GM12878 (cell line): ENCODE measurements at regions not wholly inside any gene's neighbourhood (a gene's known extent, or its start where the extent isn't known, plus 50 kb on each side); places are given as distances from the start of the nearest gene placed in this dataset.

Experiments
- ATAC-seq: fragments of 200-7000 bp; cut with Tn5 transposase; 3 replicates; pipeline ENCODE4 v1.9.1; 2020; ENCODE audit warnings: mild to moderate bottlenecking, moderate library complexity
- BruUV-seq: library from RNA; stranded (reverse); fragments of 400-500 nt; replicated peaks from 2 replicates; lab custom pipeline; 2021; lab: Mats Ljungman, UMichigan
- CTCF ChIA-PET: fragments of 300-600 bp; sonication (Branson Sonifier 250); formaldehyde crosslinking; extraction: SDS; loops from one replicate; lab custom pipeline; 2021; ENCODE audit warnings: inconsistent platforms; lab: Yijun Ruan, JAX
- POLR2A ChIA-PET: fragments of 350-600 bp; formaldehyde crosslinking; extraction: SDS; loops from one replicate; lab custom pipeline; 2021; ENCODE audit warnings: inconsistent platforms; lab: Charles Lee
- RAD21 ChIA-PET: fragments of 300-600 bp; sonication (Branson Sonifier 250); formaldehyde crosslinking; loops from one replicate; lab custom pipeline; 2023; ENCODE audit warnings: antibody characterized with exemption; ENCODE audit not compliant: unreplicated experiment; lab: Charles Lee
- SMC1A ChIA-PET: fragments of 300-600 bp; sonication (Branson Sonifier 250); formaldehyde crosslinking; loops from one replicate; lab custom pipeline; 2023; ENCODE audit not compliant: unreplicated experiment, uncharacterized antibody; lab: Charles Lee
- DNase-seq: peaks from one replicate; pipeline ENCODE4 v3.0.0-alpha.2; 2011; ENCODE audit warnings: low read depth, low spot score
- FAIRE-seq: peaks from 3 replicates; lab custom pipeline; 2011; peaks lifted over from hg19 to GRCh38; lab: Jason Lieb, UNC
- H2AFZ ChIP-seq: 2 replicates; pipeline ENCODE4 v1.6.0; 2011; ENCODE audit warnings: low read depth, low read length, control low read depth; ENCODE audit not compliant: control insufficient read depth
- H3K27ac ChIP-seq: 2 replicates; pipeline ENCODE4 v1.5.1; 2011; ENCODE audit warnings: control low read depth; ENCODE audit not compliant: control insufficient read depth, insufficient read depth
- H3K27me3 ChIP-seq, 2 experiments: replicated peaks in 1 of 2; 2 replicates each; pipeline versions ENCODE4 v1.6.0 to v1.6.1; 2011; ENCODE audit warnings: low read length in 1 of 2; ENCODE audit not compliant: control insufficient read depth in 2 of 2, insufficient read depth in 2 of 2
- H3K36me3 ChIP-seq, 2 experiments: 2 replicates each; pipeline ENCODE4 v1.5.1; 2011; ENCODE audit warnings: low read length in 1 of 2; ENCODE audit not compliant: control insufficient read depth in 2 of 2, insufficient read depth in 2 of 2
- H3K4me1 ChIP-seq: 2 replicates; pipeline ENCODE4 v1.6.1; 2011; ENCODE audit warnings: mild to moderate bottlenecking, low read length, moderate library complexity, mixed read lengths; ENCODE audit not compliant: control insufficient read depth, insufficient read depth
- H3K4me2 ChIP-seq: 2 replicates; pipeline ENCODE4 v1.6.0; 2011; ENCODE audit warnings: control low read depth; ENCODE audit not compliant: control insufficient read depth, insufficient read depth
- H3K4me3 ChIP-seq: fragments of 200-600 bp; sonication (generic); 2 replicates; pipeline ENCODE4 v1.5.1; 2016
- H3K79me2 ChIP-seq: 2 replicates; pipeline ENCODE4 v1.6.0; 2011; ENCODE audit warnings: low read length; ENCODE audit not compliant: control insufficient read depth, insufficient read depth
- H3K9ac ChIP-seq: 2 replicates; pipeline ENCODE4 v1.8.0; 2011; ENCODE audit warnings: low read length, control low read depth, mixed read lengths; ENCODE audit not compliant: control insufficient read depth, insufficient read depth
- H3K9me3 ChIP-seq: replicated peaks from 3 replicates; pipeline ENCODE4 v1.5.1; 2011; ENCODE audit warnings: mild to moderate bottlenecking, low read length; ENCODE audit not compliant: control insufficient read depth, insufficient read depth
- H4K20me1 ChIP-seq: 2 replicates; pipeline ENCODE4 v1.6.0; 2011; ENCODE audit not compliant: control insufficient read depth, insufficient read depth
- EP300 ChIP-seq, 2 experiments: fragments of 150-350 bp in 1 of 2; IDR thresholded peaks; 2 replicates each; pipeline ENCODE4 v1.6.1; 2011 to 2012; ENCODE audit warnings: low read depth in 2 of 2, low read length in 2 of 2, borderline replicate concordance in 1 of 2, improper control_type of control experiment in 1 of 2, inconsistent platforms in 1 of 2; ENCODE audit not compliant: control insufficient read depth in 1 of 2
- ESRRA ChIP-seq: IDR thresholded peaks from 2 replicates; pipeline ENCODE4 v1.6.1; 2012; ENCODE audit warnings: mild to moderate bottlenecking, low read length, improper control_type of control experiment
- HCFC1 ChIP-seq: fragments of 150-350 bp; IDR thresholded peaks from 2 replicates; pipeline ENCODE4 v1.6.1; 2014; ENCODE audit warnings: low read length
- NRF1 ChIP-seq: conservative IDR thresholded peaks from 2 replicates; pipeline ENCODE4 v1.6.1; 2011; ENCODE audit warnings: mild to moderate bottlenecking, low read depth, low read length, improper control_type of control experiment
- SRF ChIP-seq, 2 experiments: IDR thresholded peaks; 2 replicates each; pipeline ENCODE4 v1.6.1; 2011; ENCODE audit warnings: low read depth in 2 of 2, low read length in 2 of 2, mild to moderate bottlenecking in 1 of 2, moderate library complexity in 1 of 2
- ZNF384 ChIP-seq: IDR thresholded peaks from 2 replicates; pipeline ENCODE4 v1.6.1; 2012; ENCODE audit warnings: low read depth, mild to moderate bottlenecking, low read length, improper control_type of control experiment, borderline replicate concordance
- ZNF622 ChIP-seq: fragments of 450-650 bp; IDR thresholded peaks from 2 replicates; pipeline ENCODE4 v1.6.1; 2017; ENCODE audit warnings: mild to moderate bottlenecking, inconsistent platforms
- WGBS: methylation state at CpG from one replicate; pipeline ENCODE4 v1.1.6; 2016; ENCODE audit warnings: low lambda C conversion rate; ENCODE audit not compliant: insufficient replicate concordance, insufficient coverage; ENCODE audit errors: missing lambda C conversion rate; 5-methylcytosine and 5-hydroxymethylcytosine counted together
- in situ Hi-C: fragments of 300-500 bp; cut with MboI; formaldehyde crosslinking; loops from 9 replicates; pipeline ENCODE4 v1.14.3; 2018; ENCODE audit warnings: mixed read lengths
- intact Hi-C: fragments of 100-400 bp; cut with micrococcal nuclease; formaldehyde crosslinking; loops from one replicate; pipeline ENCODE4 v1.14.2; 2022; ENCODE audit not compliant: unreplicated experiment
- TF ChIP-seq, protein P1 (sequence below): fragments of 450-650 bp; IDR thresholded peaks from 2 replicates; pipeline ENCODE4 v1.6.1; 2018; ENCODE audit warnings: mild to moderate bottlenecking, low read depth, moderate library complexity; ENCODE audit not compliant: partially characterized antibody
- TF ChIP-seq, protein P2 (sequence below): fragments of 450-650 bp; IDR thresholded peaks from 2 replicates; pipeline ENCODE4 v1.6.1; 2017; ENCODE audit warnings: mild to moderate bottlenecking, moderate library complexity
- TF ChIP-seq, protein P3 (sequence below): IDR thresholded peaks from 2 replicates; pipeline ENCODE4 v1.6.1; 2011; ENCODE audit warnings: low read depth, low read length, improper control_type of control experiment, borderline replicate concordance

GRCh38 chr13:106299621-106300020 lies 235.8 kb downstream of the EFNB2 start:
- in situ Hi-C loops (no loop called here), intact Hi-C loops (no loop called here)
- FAIRE-seq (no peak), ATAC-seq (no peak), DNase-seq (no peak)
- Histone ChIP-seq H3K9me3 (no peaks in the 10 kb centered on the region), H3K4me3 (no peak overlapping the region), H3K79me2 (no peaks in the 10 kb centered on the region), H3K27ac (no peak overlapping the region), H3K4me2 (no peak overlapping the region), H4K20me1 (no peaks in the 10 kb centered on the region), H3K27me3 (no peaks in the 10 kb centered on the region), H3K36me3 (no peaks in the 10 kb centered on the region), H3K9ac (no peak overlapping the region), H3K4me1 (no peaks in the 10 kb centered on the region), H2AFZ (no peak overlapping the region)
- ChIA-PET POLR2A (no interaction called here), CTCF (no interaction called here), SMC1A (no interaction called here), RAD21 (no interaction called here)
- no peak for TF ChIP-seq ESRRA
- no peak for TF ChIP-seq ZNF622
- TF ChIP-seq SRF (IDR thresholded peaks at IDR 0.05; ENCODE audit: low read depth in 2 of 2, low read length in 2 of 2): no peak
- TF ChIP-seq, protein P1, sequence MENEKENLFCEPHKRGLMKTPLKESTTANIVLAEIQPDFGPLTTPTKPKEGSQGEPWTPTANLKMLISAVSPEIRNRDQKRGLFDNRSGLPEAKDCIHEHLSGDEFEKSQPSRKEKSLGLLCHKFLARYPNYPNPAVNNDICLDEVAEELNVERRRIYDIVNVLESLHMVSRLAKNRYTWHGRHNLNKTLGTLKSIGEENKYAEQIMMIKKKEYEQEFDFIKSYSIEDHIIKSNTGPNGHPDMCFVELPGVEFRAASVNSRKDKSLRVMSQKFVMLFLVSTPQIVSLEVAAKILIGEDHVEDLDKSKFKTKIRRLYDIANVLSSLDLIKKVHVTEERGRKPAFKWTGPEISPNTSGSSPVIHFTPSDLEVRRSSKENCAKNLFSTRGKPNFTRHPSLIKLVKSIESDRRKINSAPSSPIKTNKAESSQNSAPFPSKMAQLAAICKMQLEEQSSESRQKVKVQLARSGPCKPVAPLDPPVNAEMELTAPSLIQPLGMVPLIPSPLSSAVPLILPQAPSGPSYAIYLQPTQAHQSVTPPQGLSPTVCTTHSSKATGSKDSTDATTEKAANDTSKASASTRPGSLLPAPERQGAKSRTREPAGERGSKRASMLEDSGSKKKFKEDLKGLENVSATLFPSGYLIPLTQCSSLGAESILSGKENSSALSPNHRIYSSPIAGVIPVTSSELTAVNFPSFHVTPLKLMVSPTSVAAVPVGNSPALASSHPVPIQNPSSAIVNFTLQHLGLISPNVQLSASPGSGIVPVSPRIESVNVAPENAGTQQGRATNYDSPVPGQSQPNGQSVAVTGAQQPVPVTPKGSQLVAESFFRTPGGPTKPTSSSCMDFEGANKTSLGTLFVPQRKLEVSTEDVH: no peak
- no TSS peak for BruUV-seq
- WGBS: 36% methylated on average over 5 of the region's 5 CpGs

DNA sequence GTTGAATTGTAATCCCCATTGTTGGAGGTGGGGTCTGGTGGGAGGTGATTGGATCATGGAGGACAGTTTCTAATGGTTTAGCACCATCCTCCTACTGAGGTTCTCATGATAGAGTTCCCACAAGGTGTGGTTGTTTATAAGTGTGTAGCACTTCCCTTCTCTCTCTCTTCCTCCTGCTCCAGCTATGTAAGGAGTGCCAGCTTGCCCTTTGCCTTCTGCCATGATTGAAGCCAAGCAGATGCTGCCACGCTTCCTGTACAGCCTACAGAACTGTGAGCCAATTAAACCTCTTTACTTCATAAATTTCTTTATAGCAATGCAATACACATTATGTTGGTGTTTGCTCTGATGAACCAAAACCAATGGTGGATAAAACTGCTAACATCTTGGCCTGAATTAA lies 238.2 kb downstream of the EFNB2 start:
- Histone ChIP-seq H3K27me3 (no peaks in the 10 kb centered on the region), H3K9ac (no peak overlapping the region), H3K4me3 (no peak overlapping the region), H2AFZ (no peak overlapping the region), H3K27ac (no peak overlapping the region), H3K4me2 (no peak overlapping the region), H3K4me1 (no peaks in the 10 kb centered on the region), H3K9me3 (no peaks in the 10 kb centered on the region), H3K36me3 (no peaks in the 10 kb centered on the region), H3K79me2 (no peaks in the 10 kb centered on the region), H4K20me1 (no peaks in the 10 kb centered on the region)
- no peak for ATAC-seq
- in situ Hi-C loops (no loop called here), intact Hi-C loops (no loop called here)
- no peak for DNase-seq
- WGBS: 0% methylated on average over 1 of the region's 1 CpG
- POLR2A ChIA-PET: no interaction called here
- no TSS peak for BruUV-seq
- CTCF ChIA-PET: no interaction called here
- no peak for FAIRE-seq
- RAD21 ChIA-PET: no interaction called here
- SMC1A ChIA-PET: no interaction called here
- TF ChIP-seq NRF1: no peak
- TF ChIP-seq, protein P2, sequence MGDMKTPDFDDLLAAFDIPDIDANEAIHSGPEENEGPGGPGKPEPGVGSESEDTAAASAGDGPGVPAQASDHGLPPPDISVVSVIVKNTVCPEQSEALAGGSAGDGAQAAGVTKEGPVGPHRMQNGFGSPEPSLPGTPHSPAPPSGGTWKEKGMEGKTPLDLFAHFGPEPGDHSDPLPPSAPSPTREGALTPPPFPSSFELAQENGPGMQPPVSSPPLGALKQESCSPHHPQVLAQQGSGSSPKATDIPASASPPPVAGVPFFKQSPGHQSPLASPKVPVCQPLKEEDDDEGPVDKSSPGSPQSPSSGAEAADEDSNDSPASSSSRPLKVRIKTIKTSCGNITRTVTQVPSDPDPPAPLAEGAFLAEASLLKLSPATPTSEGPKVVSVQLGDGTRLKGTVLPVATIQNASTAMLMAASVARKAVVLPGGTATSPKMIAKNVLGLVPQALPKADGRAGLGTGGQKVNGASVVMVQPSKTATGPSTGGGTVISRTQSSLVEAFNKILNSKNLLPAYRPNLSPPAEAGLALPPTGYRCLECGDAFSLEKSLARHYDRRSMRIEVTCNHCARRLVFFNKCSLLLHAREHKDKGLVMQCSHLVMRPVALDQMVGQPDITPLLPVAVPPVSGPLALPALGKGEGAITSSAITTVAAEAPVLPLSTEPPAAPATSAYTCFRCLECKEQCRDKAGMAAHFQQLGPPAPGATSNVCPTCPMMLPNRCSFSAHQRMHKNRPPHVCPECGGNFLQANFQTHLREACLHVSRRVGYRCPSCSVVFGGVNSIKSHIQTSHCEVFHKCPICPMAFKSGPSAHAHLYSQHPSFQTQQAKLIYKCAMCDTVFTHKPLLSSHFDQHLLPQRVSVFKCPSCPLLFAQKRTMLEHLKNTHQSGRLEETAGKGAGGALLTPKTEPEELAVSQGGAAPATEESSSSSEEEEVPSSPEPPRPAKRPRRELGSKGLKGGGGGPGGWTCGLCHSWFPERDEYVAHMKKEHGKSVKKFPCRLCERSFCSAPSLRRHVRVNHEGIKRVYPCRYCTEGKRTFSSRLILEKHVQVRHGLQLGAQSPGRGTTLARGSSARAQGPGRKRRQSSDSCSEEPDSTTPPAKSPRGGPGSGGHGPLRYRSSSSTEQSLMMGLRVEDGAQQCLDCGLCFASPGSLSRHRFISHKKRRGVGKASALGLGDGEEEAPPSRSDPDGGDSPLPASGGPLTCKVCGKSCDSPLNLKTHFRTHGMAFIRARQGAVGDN: no peak
- TF ChIP-seq ZNF384: no peak
- TF ChIP-seq SRF (IDR thresholded peaks at IDR 0.05; ENCODE audit: low read depth in 2 of 2, low read length in 2 of 2): no peak
- no peak for TF ChIP-seq HCFC1
- TF ChIP-seq, protein P3, sequence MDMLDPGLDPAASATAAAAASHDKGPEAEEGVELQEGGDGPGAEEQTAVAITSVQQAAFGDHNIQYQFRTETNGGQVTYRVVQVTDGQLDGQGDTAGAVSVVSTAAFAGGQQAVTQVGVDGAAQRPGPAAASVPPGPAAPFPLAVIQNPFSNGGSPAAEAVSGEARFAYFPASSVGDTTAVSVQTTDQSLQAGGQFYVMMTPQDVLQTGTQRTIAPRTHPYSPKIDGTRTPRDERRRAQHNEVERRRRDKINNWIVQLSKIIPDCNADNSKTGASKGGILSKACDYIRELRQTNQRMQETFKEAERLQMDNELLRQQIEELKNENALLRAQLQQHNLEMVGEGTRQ: no peak
- TF ChIP-seq EP300 (IDR thresholded peaks at IDR 0.05; ENCODE audit: borderline replicate concordance in 1 of 2, control insufficient read depth in 1 of 2, low read depth in 2 of 2, low read length in 2 of 2): no peak
